ENCODE measurements at regions not wholly inside any gene's neighbourhood (a gene's known extent, or its start where the extent isn't known, plus 50 kb on each side); places are given as distances from the start of the nearest gene placed in this dataset.

DNA sequence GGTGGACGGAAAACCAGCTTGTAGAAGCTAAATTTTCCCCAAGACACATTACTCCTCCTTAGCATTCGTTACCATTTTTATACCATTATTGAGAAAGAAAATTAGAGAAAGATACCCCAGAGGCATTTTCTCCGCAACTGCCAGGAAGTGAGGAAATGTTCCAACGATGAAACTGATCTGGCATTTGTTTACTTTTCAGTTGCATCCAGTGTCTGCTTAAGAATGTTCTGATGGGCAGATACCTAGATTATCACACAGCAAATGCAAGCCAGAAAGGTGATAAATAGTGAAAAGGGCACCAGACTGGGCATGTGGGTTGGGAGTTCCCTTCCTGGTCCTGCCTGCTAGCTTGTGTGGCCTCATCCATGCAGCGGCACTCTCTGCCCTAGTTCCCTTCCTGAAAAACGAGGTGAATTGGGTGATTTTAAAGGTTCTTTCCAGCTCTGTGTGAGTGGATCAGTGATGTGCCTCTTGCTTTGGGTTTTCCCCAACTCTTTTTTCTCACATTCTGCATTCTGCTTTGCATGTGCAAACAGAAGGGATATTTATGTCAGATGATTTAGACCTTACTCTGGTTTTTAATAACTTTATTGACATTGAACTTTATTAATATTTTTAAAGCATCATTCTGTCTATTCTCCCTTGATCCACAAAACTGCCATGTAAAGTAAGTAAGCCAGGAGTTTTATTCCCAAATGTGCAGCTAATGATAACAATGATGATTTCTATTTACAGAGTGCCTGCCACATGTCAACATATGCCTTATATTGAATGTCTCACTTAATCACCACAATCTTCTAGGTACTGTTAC is 139.6 kb downstream of the INSIG2 start:
- DNase-seq: no peak
- H3K9me3 Mint-ChIP-seq: no peaks in the 10 kb centered on the region
- no peaks in the 10 kb centered on the region for H3K36me3 Mint-ChIP-seq (ENCODE audit: insufficient read depth)
- peaks cover 62% of the 10 kb centered on the region for H3K27me3 Mint-ChIP-seq (ENCODE audit: low read depth)
- no peak overlapping the region for H3K4me3 Mint-ChIP-seq
- peaks cover 15% of the 10 kb centered on the region for H3K4me1 Mint-ChIP-seq (ENCODE audit: low read depth)
- no peak for ATAC-seq

DNA sequence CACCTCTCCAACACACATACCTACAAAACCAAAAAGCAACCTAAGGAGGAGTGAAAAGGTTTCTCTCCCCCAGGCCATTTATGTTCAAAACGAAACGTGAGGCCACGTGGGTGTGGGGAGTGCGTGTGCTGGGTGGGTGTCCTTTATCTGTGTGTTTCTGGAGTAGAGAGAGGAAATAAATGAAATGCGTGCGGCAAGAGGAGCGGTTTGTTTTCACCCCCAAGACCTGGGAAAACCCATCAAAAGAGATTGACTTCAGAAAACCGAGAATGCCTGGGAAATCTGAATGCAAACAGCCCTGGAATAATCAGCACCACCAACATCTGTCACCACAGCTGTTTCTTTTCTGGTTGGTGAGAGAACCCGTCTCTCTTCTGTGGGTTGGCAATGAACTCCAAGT is 137.4 kb downstream of the INSIG2 start:
- Mint-ChIP-seq H3K36me3 (ENCODE audit: insufficient read depth) (no peaks in the 10 kb centered on the region), H3K4me3 (peak overlapping the region; percentile 69), H3K9me3 (no peaks in the 10 kb centered on the region), H3K27me3 (ENCODE audit: low read depth) (peaks cover 74% of the 10 kb centered on the region), H3K4me1 (ENCODE audit: low read depth) (peaks cover 23% of the 10 kb centered on the region)
- DNase-seq (no peak), ATAC-seq (no peak)

DNA sequence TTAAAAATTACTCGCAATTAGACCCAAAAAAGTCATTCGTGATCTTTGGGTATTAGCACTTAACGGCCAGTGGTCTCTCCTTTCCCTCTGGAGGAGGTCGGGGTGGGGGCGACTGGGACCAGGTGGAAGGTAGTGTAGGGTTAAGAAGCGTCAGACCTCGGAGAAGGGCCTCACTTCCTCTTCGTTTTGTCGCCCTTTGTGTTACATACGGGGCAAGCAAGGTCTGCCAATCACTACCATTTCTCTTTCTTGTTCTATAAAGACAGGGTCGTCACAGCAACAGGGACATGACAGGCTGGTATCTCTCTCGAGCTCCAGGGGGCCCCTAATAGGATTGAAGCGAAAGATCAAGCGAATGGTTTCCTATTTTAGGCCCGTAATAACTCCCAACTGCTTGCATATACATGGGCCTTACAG is 136.6 kb downstream of the INSIG2 start:
- H3K4me3 Mint-ChIP-seq: peak overlapping the region; percentile 69
- H3K4me1 Mint-ChIP-seq (ENCODE audit: low read depth): peaks cover 23% of the 10 kb centered on the region
- H3K36me3 Mint-ChIP-seq (ENCODE audit: insufficient read depth): no peaks in the 10 kb centered on the region
- no peak for DNase-seq
- no peaks in the 10 kb centered on the region for H3K9me3 Mint-ChIP-seq
- ATAC-seq: no peak
- peaks cover 76% of the 10 kb centered on the region for H3K27me3 Mint-ChIP-seq (ENCODE audit: low read depth)

DNA sequence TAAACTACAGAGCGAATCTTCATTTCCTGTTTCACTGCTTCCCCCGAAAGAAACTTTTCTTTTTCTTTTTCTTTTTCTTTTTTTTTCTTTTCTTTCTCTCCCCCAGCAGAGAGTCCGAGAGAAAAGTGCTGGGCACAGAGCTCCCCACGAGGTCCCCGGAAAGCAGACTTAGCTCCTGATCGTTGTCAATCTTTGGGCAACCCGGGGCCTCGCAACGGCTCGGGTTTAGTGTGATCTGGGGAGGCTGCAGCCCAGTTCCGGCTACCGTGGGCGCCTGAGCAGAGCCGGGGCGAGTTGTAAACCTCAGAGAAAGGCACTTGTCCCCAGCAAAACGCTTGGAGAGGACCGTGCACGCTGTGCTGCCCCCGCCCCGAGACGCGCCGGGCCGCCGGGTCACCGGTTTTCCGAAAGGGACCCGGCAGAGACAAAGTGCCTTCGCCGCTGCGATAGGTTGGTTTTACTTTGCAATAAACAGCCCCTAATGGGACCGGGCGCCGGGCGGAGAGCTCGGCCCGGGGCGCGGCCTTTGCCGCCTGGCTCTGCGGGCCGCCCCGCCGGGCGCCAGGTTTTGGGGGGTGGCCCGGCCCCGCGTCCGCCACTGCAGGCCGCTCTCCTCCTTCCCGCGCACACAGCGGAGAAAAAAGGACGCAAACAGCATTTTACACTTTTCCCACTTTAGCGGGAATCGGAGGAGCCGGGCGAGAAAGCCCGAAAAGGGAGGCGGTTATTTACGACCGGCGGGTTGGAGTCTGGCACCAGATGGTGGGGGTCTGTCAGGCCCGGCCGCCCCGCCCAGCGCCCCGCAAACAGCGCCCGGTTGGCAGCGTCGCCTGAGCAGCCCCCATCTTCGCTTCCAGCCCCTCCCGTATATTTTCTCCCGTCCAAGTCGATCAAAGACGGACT is 136.0 kb downstream of the INSIG2 start:
- peak overlapping the region; percentile 86 for H3K4me3 Mint-ChIP-seq

DNA sequence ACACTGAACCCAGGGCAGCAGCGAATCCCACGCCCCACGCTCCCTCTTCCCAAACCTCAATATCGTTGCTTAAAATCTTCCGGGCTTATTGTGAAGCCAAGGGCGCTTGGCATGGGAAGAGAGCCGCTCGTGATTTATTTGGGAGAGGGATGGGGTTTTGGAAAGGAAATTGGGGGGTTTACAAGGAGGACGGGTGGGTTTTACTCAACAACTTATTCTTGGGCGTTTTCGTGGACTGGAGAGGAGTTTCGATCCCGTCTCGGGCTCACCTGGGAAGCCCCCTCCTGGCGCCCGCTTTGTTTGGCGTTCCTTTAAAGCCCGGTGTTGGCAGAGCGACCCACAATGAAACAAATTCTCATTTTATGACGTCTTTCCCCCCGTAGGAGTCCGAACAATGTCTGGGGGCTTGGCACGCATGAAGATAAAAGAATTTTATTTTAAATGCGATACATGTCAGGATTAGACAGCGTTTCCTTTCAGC is 135.3 kb downstream of the INSIG2 start:
- ATAC-seq (no peak), DNase-seq (no peak)
- Mint-ChIP-seq H3K4me3 (peak overlapping the region; percentile 86), H3K36me3 (ENCODE audit: insufficient read depth) (no peaks in the 10 kb centered on the region), H3K9me3 (no peaks in the 10 kb centered on the region), H3K27me3 (ENCODE audit: low read depth) (peaks cover 79% of the 10 kb centered on the region), H3K4me1 (ENCODE audit: low read depth) (peaks cover 23% of the 10 kb centered on the region)

More for the DNA sequence above, 136.0 kb downstream of the INSIG2 start:
- peak; percentile 66 to 75 for ATAC-seq
- H3K36me3 Mint-ChIP-seq (ENCODE audit: insufficient read depth): no peaks in the 10 kb centered on the region
- H3K4me1 Mint-ChIP-seq (ENCODE audit: low read depth): peaks cover 23% of the 10 kb centered on the region
- peak; percentile 12 for DNase-seq
- no peaks in the 10 kb centered on the region for H3K9me3 Mint-ChIP-seq
- H3K27me3 Mint-ChIP-seq (ENCODE audit: low read depth): peaks cover 82% of the 10 kb centered on the region

DNA sequence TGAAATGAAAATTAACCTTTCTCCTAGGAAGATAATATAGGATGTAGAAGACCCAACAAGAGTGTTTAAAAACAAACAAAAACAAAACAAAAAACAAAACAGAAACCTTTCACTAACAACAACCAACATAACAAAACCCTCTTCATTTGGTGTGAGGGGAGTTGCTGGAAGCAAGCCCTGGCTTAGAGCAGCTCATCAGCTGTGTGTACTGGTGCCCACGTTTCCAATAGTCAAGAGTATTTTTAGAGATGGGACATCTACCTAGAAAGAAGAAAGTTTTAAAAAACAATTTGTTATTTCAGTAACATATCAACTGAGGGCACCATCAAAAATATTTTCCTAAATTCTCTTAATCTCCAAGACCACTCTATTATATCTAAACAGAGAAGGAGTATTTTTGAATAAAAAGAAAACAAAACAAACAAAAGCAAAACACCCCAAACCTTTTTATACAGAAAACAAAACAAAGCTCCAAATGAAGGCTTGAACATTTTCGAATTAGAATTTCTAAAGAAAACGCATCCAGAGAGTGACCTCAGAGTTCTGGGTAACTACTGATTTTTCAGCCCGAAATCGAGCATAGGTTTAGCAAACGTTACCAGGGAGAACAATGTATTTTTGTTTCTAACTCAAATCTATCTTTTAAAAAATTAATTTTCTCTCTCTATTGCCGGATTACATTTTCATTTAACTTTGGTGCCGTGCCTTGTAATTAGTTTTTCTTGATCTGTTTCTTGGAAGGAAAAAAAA is 134.6 kb downstream of the INSIG2 start:
- peaks cover 75% of the 10 kb centered on the region for H3K27me3 Mint-ChIP-seq (ENCODE audit: low read depth)
- H3K9me3 Mint-ChIP-seq: no peaks in the 10 kb centered on the region
- no peaks in the 10 kb centered on the region for H3K36me3 Mint-ChIP-seq (ENCODE audit: insufficient read depth)
- H3K4me1 Mint-ChIP-seq (ENCODE audit: low read depth): peaks cover 23% of the 10 kb centered on the region
- peak overlapping the region; percentile 86 for H3K4me3 Mint-ChIP-seq
- DNase-seq: no peak
- no peak for ATAC-seq

DNA sequence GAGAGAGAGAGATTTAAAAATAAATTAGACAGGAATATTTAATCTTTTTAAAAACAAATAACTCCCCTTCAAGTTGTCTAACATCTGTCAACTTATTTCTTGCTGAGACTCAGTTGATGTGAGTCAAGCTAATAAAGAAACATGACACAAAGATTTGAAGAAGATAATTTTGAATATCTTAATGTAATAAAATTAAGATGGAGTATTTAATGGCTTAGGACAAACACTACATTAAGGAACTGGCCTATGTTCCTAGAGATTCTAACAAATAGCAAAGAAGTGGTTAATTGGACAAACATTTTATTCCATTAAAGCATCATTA is 134.0 kb downstream of the INSIG2 start:
- Mint-ChIP-seq H3K4me3 (no peak overlapping the region), H3K27me3 (ENCODE audit: low read depth) (peaks cover 70% of the 10 kb centered on the region), H3K4me1 (ENCODE audit: low read depth) (peaks cover 23% of the 10 kb centered on the region), H3K9me3 (no peaks in the 10 kb centered on the region), H3K36me3 (ENCODE audit: insufficient read depth) (no peaks in the 10 kb centered on the region)
- no peak for DNase-seq
- ATAC-seq: no peak

DNA sequence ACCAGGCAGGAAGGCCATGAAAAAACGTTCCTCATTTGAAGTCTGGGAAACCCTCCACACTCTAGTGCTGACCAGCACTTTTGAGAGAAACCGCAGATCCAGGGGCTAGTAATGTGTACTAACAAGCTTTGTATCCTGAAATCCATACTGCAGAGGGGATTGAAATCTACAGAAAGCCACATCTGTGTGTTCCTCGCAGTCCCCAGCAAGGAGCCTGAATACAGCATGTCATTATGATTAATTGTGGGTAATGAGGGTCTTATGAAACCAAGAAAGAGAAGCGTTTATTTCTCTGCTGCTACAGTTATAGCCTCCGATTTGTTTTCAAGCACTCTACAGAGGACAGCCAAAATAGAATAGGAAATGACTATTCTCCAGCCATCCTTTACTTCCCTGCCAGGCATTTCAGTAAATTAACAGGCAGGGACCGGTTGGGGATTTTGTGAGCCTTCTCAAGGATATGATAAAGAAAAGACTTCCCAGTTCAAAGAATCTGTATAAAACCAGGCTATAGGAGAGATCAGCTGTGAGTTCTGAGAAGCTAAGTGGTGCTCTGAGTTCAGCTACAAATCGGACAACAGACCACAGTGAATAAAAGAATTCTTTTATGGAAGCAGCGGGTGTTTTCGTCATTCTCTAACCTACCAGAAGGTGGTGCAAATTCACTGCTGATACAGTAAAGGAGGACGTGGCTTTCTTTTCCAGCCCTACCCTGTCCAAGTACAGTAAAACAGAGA is 133.4 kb downstream of the INSIG2 start:
- peaks cover 65% of the 10 kb centered on the region for H3K27me3 Mint-ChIP-seq (ENCODE audit: low read depth)
- peaks cover 23% of the 10 kb centered on the region for H3K4me1 Mint-ChIP-seq (ENCODE audit: low read depth)
- H3K9me3 Mint-ChIP-seq: no peaks in the 10 kb centered on the region
- ATAC-seq (peak in 1 of 2 donors; percentile 50), DNase-seq (no peak)
- H3K36me3 Mint-ChIP-seq (ENCODE audit: insufficient read depth): no peaks in the 10 kb centered on the region
- no peak overlapping the region for H3K4me3 Mint-ChIP-seq

DNA sequence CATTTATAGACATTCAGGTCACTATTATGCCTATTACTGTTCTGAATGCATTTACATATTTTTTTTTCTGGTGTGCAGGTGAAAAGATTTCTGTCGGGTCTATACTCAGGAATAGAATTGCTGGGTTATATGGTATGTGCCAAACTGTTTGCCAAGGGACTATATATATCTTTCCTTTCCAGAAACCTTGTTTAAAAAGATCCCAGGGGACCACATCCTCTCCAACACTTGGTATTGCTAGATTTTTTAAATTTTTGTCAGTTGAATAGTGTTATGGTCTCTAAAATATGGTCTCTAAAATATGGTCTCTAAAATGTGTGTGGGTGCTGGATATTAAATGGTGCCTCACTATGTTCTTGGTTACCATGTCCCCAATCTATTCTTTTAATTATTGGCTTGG is 131.3 kb downstream of the INSIG2 start:
- Mint-ChIP-seq H3K36me3 (ENCODE audit: insufficient read depth) (no peaks in the 10 kb centered on the region), H3K27me3 (ENCODE audit: low read depth) (peaks cover 55% of the 10 kb centered on the region), H3K4me3 (no peak overlapping the region), H3K4me1 (ENCODE audit: low read depth) (peaks cover 21% of the 10 kb centered on the region), H3K9me3 (no peaks in the 10 kb centered on the region)
- DNase-seq: no peak
- ATAC-seq: no peak

DNA sequence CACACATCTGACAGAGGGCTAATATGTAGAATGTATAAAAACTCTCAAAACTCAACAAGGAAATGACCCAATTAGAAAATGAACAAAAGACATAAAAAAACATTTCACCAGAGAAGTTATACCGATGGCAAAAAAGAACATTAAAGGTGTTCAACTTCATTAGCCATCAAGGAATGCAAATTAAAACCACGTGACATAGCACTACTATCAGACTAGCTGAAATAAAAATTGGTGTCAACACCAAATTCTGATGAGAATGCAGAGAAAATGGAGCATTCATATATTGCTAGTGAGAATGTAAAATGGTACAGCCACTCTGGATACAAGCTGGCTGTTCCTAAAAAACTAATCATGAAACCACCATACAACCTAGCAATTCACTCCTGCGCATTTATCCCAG is 128.0 kb downstream of the INSIG2 start:
- H3K4me3 Mint-ChIP-seq: no peak overlapping the region
- DNase-seq: no peak
- no peaks in the 10 kb centered on the region for H3K4me1 Mint-ChIP-seq (ENCODE audit: low read depth)
- no peak for ATAC-seq
- H3K36me3 Mint-ChIP-seq (ENCODE audit: insufficient read depth): no peaks in the 10 kb centered on the region
- H3K27me3 Mint-ChIP-seq (ENCODE audit: low read depth): peaks cover 42% of the 10 kb centered on the region
- H3K9me3 Mint-ChIP-seq: no peaks in the 10 kb centered on the region

DNA sequence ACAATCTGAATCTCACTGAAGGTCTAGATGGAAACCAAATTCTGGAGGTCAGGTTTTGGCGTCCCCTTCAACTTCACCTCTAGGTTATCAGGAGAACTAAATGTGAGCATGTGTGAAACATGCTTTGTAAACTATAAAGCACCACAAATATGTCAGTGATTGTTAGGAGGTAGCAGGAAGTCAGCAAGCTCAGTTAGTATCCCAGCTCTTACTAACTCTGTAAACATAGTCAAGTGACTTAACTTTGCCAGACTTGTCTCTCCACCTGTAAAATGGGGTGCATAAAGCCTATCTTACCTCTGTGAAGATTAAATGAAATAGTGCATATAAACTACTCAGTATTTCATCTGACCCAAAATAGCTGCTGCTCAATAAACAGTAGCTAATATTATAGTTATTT is 121.5 kb downstream of the INSIG2 start:
- ATAC-seq (no peak), DNase-seq (no peak)
- no peak overlapping the region for H3K4me3 Mint-ChIP-seq
- no peaks in the 10 kb centered on the region for H3K36me3 Mint-ChIP-seq (ENCODE audit: insufficient read depth)
- H3K9me3 Mint-ChIP-seq: no peaks in the 10 kb centered on the region
- peaks cover 43% of the 10 kb centered on the region for H3K27me3 Mint-ChIP-seq (ENCODE audit: low read depth)
- no peaks in the 10 kb centered on the region for H3K4me1 Mint-ChIP-seq (ENCODE audit: low read depth)

DNA sequence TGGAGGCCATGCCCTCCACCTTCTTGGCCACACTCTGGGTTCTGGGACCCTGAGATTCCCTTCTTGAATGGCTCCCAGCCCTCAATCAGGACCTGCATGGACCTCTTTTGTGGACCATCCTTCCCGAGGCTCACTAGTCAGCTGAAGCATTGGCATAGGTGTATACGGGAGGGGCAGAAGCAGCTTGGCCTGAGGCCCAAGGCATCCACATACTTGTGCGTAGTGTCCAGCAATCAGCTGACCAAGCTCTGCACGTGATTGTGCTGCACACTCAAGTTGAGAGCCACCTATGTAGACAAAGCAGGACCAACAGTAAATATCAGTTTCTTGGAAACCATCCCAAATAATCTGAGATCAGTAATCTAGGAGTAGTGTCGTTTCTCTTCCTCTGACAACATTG is 119.6 kb downstream of the INSIG2 start:
- Mint-ChIP-seq H3K9me3 (no peaks in the 10 kb centered on the region), H3K27me3 (ENCODE audit: low read depth) (peaks cover 45% of the 10 kb centered on the region), H3K4me1 (ENCODE audit: low read depth) (peaks cover 4% of the 10 kb centered on the region), H3K36me3 (ENCODE audit: insufficient read depth) (no peaks in the 10 kb centered on the region), H3K4me3 (no peak overlapping the region)
- ATAC-seq: no peak
- DNase-seq: no peak

DNA sequence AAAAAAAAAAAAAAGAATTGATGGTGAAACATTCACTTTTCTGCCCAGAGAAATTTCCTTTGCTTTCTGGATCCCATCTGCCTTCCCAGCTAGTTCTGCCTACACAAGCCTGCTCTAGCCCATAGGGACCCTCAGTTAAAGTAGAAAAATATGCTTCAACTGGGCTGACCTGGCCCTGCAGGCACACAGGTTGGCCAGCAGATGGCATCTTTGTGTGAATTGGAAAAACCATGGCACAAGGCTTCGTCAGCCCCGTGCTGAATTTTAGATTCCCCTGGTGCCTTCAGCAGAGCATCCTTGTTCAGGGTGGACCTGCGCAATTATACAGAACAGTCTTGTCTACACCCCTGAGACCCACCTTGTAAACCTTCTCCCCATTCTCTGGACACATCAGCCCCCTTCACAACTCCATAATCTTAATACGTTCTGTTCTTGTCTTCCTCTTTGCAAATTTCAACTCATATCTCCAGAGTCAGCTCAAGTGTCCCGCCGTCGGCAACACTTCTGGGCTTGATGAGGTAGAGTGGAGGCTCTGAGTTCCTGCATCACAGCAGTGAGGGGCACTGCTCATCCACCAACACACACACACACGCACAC is 114.5 kb downstream of the INSIG2 start:
- no peaks in the 10 kb centered on the region for H3K36me3 Mint-ChIP-seq (ENCODE audit: insufficient read depth)
- peak; percentile 84 to 89 for ATAC-seq
- H3K4me3 Mint-ChIP-seq: peak overlapping the region; percentile 2
- peaks cover 6% of the 10 kb centered on the region for H3K4me1 Mint-ChIP-seq (ENCODE audit: low read depth)
- H3K27me3 Mint-ChIP-seq (ENCODE audit: low read depth): peaks cover 33% of the 10 kb centered on the region
- H3K9me3 Mint-ChIP-seq: no peaks in the 10 kb centered on the region
- peak; percentile 43 for DNase-seq

Measured in activated T-cell treated with anti-CD3 and anti-CD28 coated beads, Interleukin-2, amount 50 U/mL, for 4 hours (primary cell).